GM12875 (cell line): ENCODE measurements at regions not wholly inside any gene's neighbourhood (a gene's known extent, or its start where the extent isn't known, plus 50 kb on each side); places are given as distances from the start of the nearest gene placed in this dataset.
"Not testable (repeated sequence)": the region's sequence is repeated elsewhere in the genome, so short reads cannot be mapped to it uniquely, and the experiment has no call there.

ENCODE experiments used
- H3K4me3 ChIP-seq: one replicate; pipeline ENCODE4 v1.5.1; 2011; ENCODE audit warnings: low read depth, low read length, control low read depth
- TF ChIP-seq, protein P1 (sequence below): IDR thresholded peaks from 2 replicates; pipeline ENCODE4 v1.5.1; 2011; ENCODE audit warnings: low read depth, mild to moderate bottlenecking, control low read depth, inconsistent platforms, low read length, moderate library complexity, borderline replicate concordance; ENCODE audit not compliant: insufficient read depth

DNA sequence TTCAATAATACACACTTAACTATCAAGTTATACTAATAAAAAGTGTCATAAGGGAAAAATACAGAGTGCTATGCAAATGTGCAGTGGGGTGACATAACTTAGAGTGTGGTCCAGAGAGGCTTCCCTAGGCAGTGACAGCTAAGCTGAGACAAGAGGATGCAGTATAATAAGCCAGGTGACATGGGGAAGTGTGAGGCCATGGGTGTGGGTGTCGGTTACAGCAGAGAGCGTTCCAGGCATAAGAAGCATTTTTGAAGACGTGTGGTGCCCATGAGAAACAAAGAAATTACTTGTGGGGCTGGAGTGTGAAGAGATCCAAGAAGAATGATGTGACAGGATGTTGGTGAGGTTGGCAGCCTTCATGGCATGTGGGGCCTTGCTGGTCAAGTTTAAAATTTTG, 78.1 kb upstream of the PICALM start:
- TF ChIP-seq, protein P1, sequence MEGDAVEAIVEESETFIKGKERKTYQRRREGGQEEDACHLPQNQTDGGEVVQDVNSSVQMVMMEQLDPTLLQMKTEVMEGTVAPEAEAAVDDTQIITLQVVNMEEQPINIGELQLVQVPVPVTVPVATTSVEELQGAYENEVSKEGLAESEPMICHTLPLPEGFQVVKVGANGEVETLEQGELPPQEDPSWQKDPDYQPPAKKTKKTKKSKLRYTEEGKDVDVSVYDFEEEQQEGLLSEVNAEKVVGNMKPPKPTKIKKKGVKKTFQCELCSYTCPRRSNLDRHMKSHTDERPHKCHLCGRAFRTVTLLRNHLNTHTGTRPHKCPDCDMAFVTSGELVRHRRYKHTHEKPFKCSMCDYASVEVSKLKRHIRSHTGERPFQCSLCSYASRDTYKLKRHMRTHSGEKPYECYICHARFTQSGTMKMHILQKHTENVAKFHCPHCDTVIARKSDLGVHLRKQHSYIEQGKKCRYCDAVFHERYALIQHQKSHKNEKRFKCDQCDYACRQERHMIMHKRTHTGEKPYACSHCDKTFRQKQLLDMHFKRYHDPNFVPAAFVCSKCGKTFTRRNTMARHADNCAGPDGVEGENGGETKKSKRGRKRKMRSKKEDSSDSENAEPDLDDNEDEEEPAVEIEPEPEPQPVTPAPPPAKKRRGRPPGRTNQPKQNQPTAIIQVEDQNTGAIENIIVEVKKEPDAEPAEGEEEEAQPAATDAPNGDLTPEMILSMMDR, result no peak
- H3K4me3 ChIP-seq, result no peak overlapping the region

DNA sequence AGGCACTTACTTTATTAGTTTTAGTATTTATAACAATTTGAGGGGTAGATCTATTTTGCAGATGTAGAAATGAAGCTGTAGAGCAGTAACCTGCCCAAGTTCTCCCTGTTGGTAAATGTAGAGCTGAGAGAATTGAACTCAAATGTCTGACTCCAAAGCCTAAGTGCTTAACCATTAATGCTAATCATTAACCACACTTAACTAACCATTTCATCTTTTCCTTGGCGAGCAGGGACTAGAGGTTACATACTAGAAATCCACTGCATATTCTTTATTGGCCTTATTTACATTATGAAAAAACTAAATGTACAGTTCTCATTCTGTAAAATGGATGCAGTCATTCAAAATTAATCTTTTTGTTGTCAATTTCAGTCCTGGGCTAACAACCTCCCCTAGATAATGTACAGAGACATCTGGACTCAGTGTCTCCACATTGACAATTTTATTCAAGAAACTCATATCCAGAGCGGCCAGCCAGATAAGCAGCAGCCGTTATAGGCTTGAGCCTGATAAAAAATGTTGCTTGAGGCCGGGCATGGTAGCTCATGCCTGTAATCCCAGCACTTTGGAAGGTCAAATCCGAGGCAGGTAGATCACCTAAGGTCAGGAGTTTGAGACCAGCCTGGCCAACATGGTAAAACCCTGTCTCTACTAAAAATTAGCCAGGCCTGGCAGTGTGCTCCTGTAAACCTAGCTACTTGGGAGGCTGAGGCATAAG, 76.7 kb upstream of the PICALM start:
- H3K4me3 ChIP-seq, result no peak overlapping the region
- TF ChIP-seq, protein P1, result no peak

DNA sequence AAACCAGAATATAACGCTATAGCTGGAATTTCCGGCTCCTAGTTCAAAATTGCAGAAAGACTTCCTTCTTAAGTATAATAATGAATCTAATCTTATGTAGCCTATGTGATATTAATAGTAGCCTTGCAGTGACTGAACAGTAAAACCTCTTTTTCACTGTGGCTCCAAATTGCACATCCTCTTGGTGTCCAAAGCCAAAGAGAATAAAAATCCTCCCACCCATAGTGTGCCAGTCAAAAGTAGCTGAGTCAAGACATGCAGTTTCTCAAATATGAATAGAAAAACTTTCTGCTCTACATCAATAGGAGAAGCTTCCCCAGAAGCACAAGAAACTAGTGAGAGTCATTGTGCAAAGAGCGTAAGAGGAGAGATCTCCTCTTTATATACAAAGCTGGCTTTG, 76.0 kb upstream of the PICALM start:
- no peak overlapping the region for H3K4me3 ChIP-seq
- TF ChIP-seq, protein P1, result no peak

DNA sequence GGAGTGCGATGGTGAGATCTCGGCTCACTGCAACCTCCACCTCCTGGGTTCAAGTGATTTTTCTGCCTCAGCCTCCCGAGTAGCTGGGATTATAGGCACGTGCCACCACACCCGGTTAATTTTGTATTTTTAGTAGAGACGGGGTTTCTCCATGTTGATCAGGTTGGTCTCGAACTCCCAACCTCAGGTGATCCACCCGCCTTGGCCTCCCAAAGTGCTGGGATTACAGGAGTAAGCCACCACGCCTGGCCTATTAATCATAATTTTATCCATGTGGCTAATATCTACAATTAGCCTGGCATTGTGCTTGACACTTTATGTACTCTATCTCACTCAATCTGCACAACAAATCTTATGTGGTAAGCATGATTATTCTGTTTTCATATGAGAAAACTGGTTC, 75.2 kb upstream of the PICALM start:
- not testable (repeated sequence) for H3K4me3 ChIP-seq

DNA sequence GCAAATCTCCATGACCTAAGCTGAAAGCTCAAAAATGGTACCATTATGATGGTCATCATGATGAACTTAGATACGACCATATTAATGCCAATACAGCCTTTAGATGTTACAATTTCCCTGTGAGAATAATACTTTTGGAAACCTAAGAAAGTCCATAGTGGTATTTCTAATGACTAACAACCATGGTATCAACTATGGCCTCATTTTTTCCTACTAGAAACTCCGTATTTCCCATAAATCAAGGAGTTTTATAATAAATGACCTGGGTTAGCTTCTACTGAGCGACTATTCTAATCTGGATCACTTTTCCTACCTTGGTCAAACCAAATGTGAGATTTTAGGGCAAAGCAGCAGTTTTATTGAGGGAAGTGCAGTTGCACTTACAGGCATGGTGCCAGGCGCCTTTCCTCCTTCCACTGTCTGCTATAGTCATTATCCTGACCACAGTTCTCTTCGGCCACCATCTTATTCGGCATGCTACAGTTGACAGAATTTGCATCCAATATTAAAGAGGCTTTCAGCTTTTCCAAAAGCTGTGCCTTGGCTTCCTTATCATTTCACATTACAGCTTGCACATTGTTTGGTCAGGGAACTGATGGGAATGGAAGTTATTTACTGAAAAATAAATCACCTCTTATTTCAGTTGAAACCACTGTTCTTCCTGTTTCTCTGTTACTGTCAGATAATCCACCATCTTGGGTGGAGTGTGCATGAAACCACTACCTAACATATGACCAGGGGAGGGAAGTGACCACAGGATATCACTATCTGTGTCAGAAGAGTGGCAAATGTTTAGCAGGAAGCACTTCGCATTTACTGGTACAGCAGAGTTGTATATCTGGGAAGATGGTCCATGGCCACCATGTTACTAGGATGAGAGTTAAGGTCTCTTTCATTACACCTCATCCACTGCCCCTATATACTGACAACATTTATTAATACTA, 74.5 kb upstream of the PICALM start:
- TF ChIP-seq, protein P1, result no peak
- no peak overlapping the region for H3K4me3 ChIP-seq

DNA sequence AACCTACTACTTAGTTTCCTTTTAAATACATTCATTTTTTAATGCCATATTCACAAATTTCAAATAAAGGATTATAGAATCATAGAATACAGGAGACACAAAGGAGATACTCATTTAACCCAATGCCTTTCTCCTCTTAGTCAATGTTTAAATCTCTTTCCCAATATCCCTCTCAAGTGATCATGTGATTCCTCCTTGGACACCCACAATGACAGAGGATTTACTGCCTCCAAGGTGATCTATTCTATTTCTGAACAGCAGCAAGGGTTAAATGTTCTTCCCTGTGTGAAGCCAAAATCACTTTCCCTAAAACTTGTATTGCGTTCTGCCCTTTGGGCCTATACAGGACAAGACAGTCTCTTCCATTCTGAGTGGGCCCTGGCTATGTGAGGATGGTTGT, 73.3 kb upstream of the PICALM start:
- TF ChIP-seq, protein P1, result no peak
- H3K4me3 ChIP-seq, result no peak overlapping the region

DNA sequence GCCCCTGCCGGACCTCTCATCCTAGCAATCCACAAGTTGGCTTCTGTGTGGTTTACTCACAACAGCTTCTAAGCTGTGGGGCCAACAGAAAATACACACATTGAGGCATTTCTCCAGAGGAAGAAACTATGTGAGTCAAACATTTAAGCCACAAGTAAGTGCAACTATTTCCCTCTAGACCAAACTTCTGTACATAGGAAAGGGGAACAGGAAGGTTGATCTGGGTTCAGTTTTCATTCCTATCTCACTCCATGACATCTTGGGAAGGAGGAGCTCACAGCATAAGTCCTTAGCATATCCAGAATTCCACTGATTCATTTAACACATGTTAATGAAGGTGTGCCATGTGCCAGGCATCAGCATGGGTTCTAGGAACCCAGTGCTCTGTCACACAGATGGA, 72.8 kb upstream of the PICALM start:
- TF ChIP-seq, protein P1, result no peak
- H3K4me3 ChIP-seq, result no peak overlapping the region
